H9 (cell line): ENCODE measurements at regions not wholly inside any gene's neighbourhood (a gene's known extent, or its start where the extent isn't known, plus 50 kb on each side); places are given as distances from the start of the nearest gene placed in this dataset.

Experiments
- DNase-seq: peaks from one replicate; pipeline ENCODE4 v3.0.0-alpha.2; 2017
- H2AFZ ChIP-seq: one replicate; pipeline ENCODE4 v1.6.1; 2013; ENCODE audit warnings: mild to moderate bottlenecking, low read length, control low read depth, moderate library complexity
- H2AK5ac ChIP-seq: 2 replicates; pipeline ENCODE4 v1.6.1; 2013; ENCODE audit warnings: low read length, control low read depth, mixed read lengths; ENCODE audit not compliant: insufficient read length
- H2BK120ac ChIP-seq: one replicate; pipeline ENCODE4 v1.6.1; 2013; ENCODE audit warnings: low read depth, mild to moderate bottlenecking, low read length, control low read depth, inconsistent platforms; ENCODE audit not compliant: poor library complexity, severe bottlenecking
- H2BK12ac ChIP-seq: 2 replicates; pipeline ENCODE4 v1.6.1; 2013; ENCODE audit warnings: low read length, control low read depth, mixed read lengths, low read depth; ENCODE audit not compliant: insufficient read length
- H2BK15ac ChIP-seq: 2 replicates; pipeline ENCODE4 v1.6.1; 2013; ENCODE audit warnings: low read depth, low read length, control low read depth
- H2BK20ac ChIP-seq: one replicate; pipeline ENCODE4 v1.6.1; 2013; ENCODE audit warnings: low read depth, mild to moderate bottlenecking, low read length, control low read depth, inconsistent platforms; ENCODE audit not compliant: poor library complexity, severe bottlenecking
- H2BK5ac ChIP-seq: 2 replicates; pipeline ENCODE4 v1.6.1; 2013; ENCODE audit warnings: low read length, control low read depth, mixed read lengths; ENCODE audit not compliant: insufficient read length
- H3K14ac ChIP-seq: 2 replicates; pipeline ENCODE4 v1.6.1; 2013; ENCODE audit warnings: low read length, control low read depth; ENCODE audit not compliant: insufficient read depth
- H3K18ac ChIP-seq: 2 replicates; pipeline ENCODE4 v1.6.1; 2013; ENCODE audit warnings: low read depth, mild to moderate bottlenecking, mixed read lengths, low read length, control low read depth; ENCODE audit not compliant: insufficient read length
- H3K23ac ChIP-seq: 2 replicates; pipeline ENCODE4 v1.6.1; 2013; ENCODE audit warnings: low read length, control low read depth, mixed read lengths, low read depth; ENCODE audit not compliant: insufficient read length
- H3K23me2 ChIP-seq: 2 replicates; pipeline ENCODE4 v1.6.1; 2013; ENCODE audit warnings: low read depth, mild to moderate bottlenecking, mixed read lengths, low read length, control low read depth; ENCODE audit not compliant: insufficient read length, poor library complexity, severe bottlenecking
- H3K27ac ChIP-seq: 2 replicates; pipeline ENCODE4 v1.5.1; 2013; ENCODE audit warnings: low read length, control low read depth, mixed read lengths, low read depth; ENCODE audit not compliant: insufficient read length
- H3K27me3 ChIP-seq: 2 replicates; pipeline ENCODE4 v1.6.1; 2013; ENCODE audit warnings: low read length, control low read depth, inconsistent platforms; ENCODE audit not compliant: insufficient read depth
- H3K4ac ChIP-seq: 2 replicates; pipeline ENCODE4 v1.6.1; 2013; ENCODE audit warnings: low read depth, mild to moderate bottlenecking, control low read depth, inconsistent platforms, low read length, moderate library complexity
- H3K4me1 ChIP-seq: 2 replicates; pipeline ENCODE4 v1.6.1; 2013; ENCODE audit warnings: low read length, control low read depth, inconsistent platforms; ENCODE audit not compliant: insufficient read depth
- H3K4me2 ChIP-seq: 2 replicates; pipeline ENCODE4 v1.6.1; 2013; ENCODE audit warnings: low read length, control low read depth, mixed read lengths; ENCODE audit not compliant: insufficient read length, insufficient read depth
- H3K56ac ChIP-seq: 2 replicates; pipeline ENCODE4 v1.6.1; 2013; ENCODE audit warnings: low read depth, mild to moderate bottlenecking, mixed read lengths, low read length, control low read depth; ENCODE audit not compliant: insufficient read length
- H3K79me1 ChIP-seq: 2 replicates; pipeline ENCODE4 v1.6.1; 2013; ENCODE audit warnings: low read depth, mild to moderate bottlenecking, moderate library complexity, low read length, control low read depth, inconsistent platforms; ENCODE audit not compliant: insufficient read depth, poor library complexity, severe bottlenecking
- H3K79me2 ChIP-seq: 2 replicates; pipeline ENCODE4 v1.6.1; 2013; ENCODE audit warnings: low read length, control low read depth, inconsistent platforms; ENCODE audit not compliant: insufficient read depth
- H3K9ac ChIP-seq: 2 replicates; pipeline ENCODE4 v1.6.1; 2013; ENCODE audit warnings: low read length, control low read depth, mixed read lengths; ENCODE audit not compliant: insufficient read length; ENCODE audit errors: extremely low read depth
- H3K9me3 ChIP-seq: one replicate; pipeline ENCODE4 v1.6.1; 2013; ENCODE audit warnings: low read depth, low read length, inconsistent platforms; ENCODE audit not compliant: control insufficient read depth
- H3T11ph ChIP-seq: one replicate; pipeline ENCODE4 v1.6.1; 2013; ENCODE audit warnings: mild to moderate bottlenecking, low read length, control low read depth, inconsistent platforms
- H4K20me1 ChIP-seq: one replicate; pipeline ENCODE4 v1.6.1; 2013; ENCODE audit not compliant: control insufficient read depth, insufficient read length, insufficient read depth
- H4K5ac ChIP-seq: 2 replicates; pipeline ENCODE4 v1.6.1; 2013; ENCODE audit warnings: low read depth, mild to moderate bottlenecking, mixed read lengths, low read length, control low read depth; ENCODE audit not compliant: insufficient read length
- H4K8ac ChIP-seq: replicated peaks from 2 replicates; pipeline ENCODE4 v1.6.1; 2013; ENCODE audit warnings: low read length, control low read depth, mixed read lengths, low read depth; ENCODE audit not compliant: insufficient read length
- H4K91ac ChIP-seq: 2 replicates; pipeline ENCODE4 v1.6.1; 2013; ENCODE audit warnings: low read depth, mild to moderate bottlenecking, moderate library complexity, mixed read lengths, low read length, control low read depth; ENCODE audit not compliant: insufficient read length
- H3K27ac Mint-ChIP-seq, 3 experiments: 2 replicates in 2 of 3; 3 replicates in 1 of 3; pipeline ENCODE4 v1.8.0; 2020 to 2021; ENCODE audit warnings: mixed read lengths in 3 of 3, mild to moderate bottlenecking in 1 of 3, moderate library complexity in 1 of 3
- H3K27me3 Mint-ChIP-seq: 2 replicates; pipeline ENCODE4 v1.8.0; 2021; ENCODE audit warnings: low read depth, mild to moderate bottlenecking, moderate library complexity, mixed read lengths
- H3K36me3 Mint-ChIP-seq, 3 experiments: 2 replicates in 2 of 3; 3 replicates in 1 of 3; pipeline ENCODE4 v1.8.0; 2020 to 2021; ENCODE audit warnings: low read depth in 3 of 3, mixed read lengths in 3 of 3; ENCODE audit not compliant: insufficient read depth in 1 of 3
- H3K4me1 Mint-ChIP-seq, 2 experiments: 2 replicates each; pipeline ENCODE4 v1.8.0; 2020; ENCODE audit warnings: mixed read lengths in 2 of 2
- H3K4me3 Mint-ChIP-seq, 2 experiments: 2 replicates in 1 of 2; 3 replicates in 1 of 2; pipeline ENCODE4 v1.8.0; 2020 to 2021; ENCODE audit warnings: mild to moderate bottlenecking in 2 of 2, mixed read lengths in 2 of 2, moderate library complexity in 1 of 2
- H3K9me3 Mint-ChIP-seq, 2 experiments: 2 replicates in 1 of 2; 3 replicates in 1 of 2; pipeline ENCODE4 v1.8.0; 2020; ENCODE audit warnings: mild to moderate bottlenecking in 2 of 2, mixed read lengths in 2 of 2, moderate library complexity in 1 of 2
- WGBS: extraction: QIAGEN DNeasy Blood & Tissue Kit; methylation state at CpG from one replicate; pipeline ENCODE4 v1.1.7; 2013; ENCODE audit warnings: missing lambda C conversion rate, low lambda C conversion rate, mixed read lengths; ENCODE audit not compliant: insufficient read length; ENCODE audit errors: extremely low coverage; 5-methylcytosine and 5-hydroxymethylcytosine counted together
- TF ChIP-seq, protein P1 (sequence below): fragments of 200-600 bp; sonication (generic); conservative IDR thresholded peaks from 3 replicates; pipeline ENCODE4 v1.8.0; 2021; ENCODE audit warnings: antibody characterized with exemption, mild to moderate bottlenecking

DNA sequence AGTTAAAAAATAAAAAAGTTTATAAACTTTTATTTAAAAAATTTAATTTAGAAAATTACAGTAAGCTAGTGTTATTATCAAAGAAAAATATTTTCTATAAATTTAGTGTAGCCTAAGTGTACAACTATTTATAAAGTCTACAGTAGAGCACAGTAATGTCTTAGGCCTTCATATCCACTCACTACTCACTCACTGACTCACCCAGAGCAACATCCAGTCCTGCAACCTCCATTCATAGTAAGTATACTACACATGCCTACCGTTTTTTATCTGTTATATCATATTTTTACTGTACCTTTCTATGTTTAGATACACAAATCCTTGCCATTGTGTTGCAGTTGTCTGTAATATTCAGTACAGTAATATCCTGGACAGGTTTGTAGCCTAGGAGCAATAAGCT is 129.0 kb upstream of the FAM47B start:
- H3K27me3 ChIP-seq, result no peaks in the 10 kb centered on the region
- H3K4me1 Mint-ChIP-seq, result no peaks in the 10 kb centered on the region
- H3K27me3 Mint-ChIP-seq, result no peaks in the 10 kb centered on the region
- peaks cover 2 to 37% of the 10 kb centered on the region in 2 experiments; a peak in 4 of 5 replicates for H3K9me3 Mint-ChIP-seq
- H3K79me1 ChIP-seq, result no peaks in the 10 kb centered on the region
- H3K14ac ChIP-seq, result no peak overlapping the region
- H2AFZ ChIP-seq, result no peak overlapping the region
- DNase-seq, result no peak
- H3K4ac ChIP-seq, result no peak overlapping the region
- no peak overlapping the region for H3K27ac ChIP-seq
- no peak overlapping the region for H3K27ac Mint-ChIP-seq
- H3K56ac ChIP-seq, result no peak overlapping the region
- WGBS, result no CpG with 5 or more reads among the region's 1 CpG
- no peak overlapping the region for H2BK12ac ChIP-seq
- peaks cover 0 to 6% (median 0%) of the 10 kb centered on the region in 3 experiments; a peak in 1 of 7 replicates for H3K36me3 Mint-ChIP-seq
- no peak overlapping the region for H2BK15ac ChIP-seq
- no peaks in the 10 kb centered on the region for H3K79me2 ChIP-seq
- no peaks in the 10 kb centered on the region for H3K4me1 ChIP-seq
- no peak overlapping the region for H2AK5ac ChIP-seq
- no peak overlapping the region for H4K91ac ChIP-seq
- no peaks in the 10 kb centered on the region for H4K20me1 ChIP-seq
- H3K4me3 Mint-ChIP-seq, result no peak overlapping the region
- no peak overlapping the region for H3K23ac ChIP-seq
- H2BK5ac ChIP-seq, result no peak overlapping the region
- H3K9ac ChIP-seq, result no peak overlapping the region
- no peak overlapping the region for H4K8ac ChIP-seq
- H3K9me3 ChIP-seq, result no peaks in the 10 kb centered on the region
- no peaks in the 10 kb centered on the region for H3K23me2 ChIP-seq
- H3K18ac ChIP-seq, result no peak overlapping the region
- no peak overlapping the region for H2BK120ac ChIP-seq
- H3K4me2 ChIP-seq, result no peak overlapping the region
- no peak overlapping the region for H2BK20ac ChIP-seq
- H4K5ac ChIP-seq, result no peak overlapping the region
- TF ChIP-seq, protein P1, sequence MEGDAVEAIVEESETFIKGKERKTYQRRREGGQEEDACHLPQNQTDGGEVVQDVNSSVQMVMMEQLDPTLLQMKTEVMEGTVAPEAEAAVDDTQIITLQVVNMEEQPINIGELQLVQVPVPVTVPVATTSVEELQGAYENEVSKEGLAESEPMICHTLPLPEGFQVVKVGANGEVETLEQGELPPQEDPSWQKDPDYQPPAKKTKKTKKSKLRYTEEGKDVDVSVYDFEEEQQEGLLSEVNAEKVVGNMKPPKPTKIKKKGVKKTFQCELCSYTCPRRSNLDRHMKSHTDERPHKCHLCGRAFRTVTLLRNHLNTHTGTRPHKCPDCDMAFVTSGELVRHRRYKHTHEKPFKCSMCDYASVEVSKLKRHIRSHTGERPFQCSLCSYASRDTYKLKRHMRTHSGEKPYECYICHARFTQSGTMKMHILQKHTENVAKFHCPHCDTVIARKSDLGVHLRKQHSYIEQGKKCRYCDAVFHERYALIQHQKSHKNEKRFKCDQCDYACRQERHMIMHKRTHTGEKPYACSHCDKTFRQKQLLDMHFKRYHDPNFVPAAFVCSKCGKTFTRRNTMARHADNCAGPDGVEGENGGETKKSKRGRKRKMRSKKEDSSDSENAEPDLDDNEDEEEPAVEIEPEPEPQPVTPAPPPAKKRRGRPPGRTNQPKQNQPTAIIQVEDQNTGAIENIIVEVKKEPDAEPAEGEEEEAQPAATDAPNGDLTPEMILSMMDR, result no peak
- no peak overlapping the region for H3T11ph ChIP-seq
